ENCODE measurements at regions not wholly inside any gene's neighbourhood (a gene's known extent, or its start where the extent isn't known, plus 50 kb on each side); places are given as distances from the start of the nearest gene placed in this dataset.

DNA sequence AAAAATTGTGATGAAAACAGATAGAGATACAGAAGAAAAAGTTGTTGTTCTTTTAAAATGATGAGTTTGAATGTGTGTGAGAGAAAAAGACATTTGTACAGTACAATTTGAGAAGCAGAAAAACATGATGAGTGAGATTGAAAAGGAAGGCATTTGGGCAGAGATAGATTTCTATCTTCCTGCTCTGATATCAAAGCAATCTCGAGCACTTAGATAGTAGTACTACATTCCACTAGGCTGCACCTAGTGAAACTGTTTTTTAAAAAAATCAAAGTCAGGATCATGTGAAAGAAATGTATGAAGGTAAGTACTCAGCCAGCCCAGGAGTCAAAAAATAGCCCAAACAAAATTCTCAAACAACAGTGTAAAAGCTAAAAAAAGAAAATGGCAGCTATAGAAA lies 104.1 kb upstream of the UBE2E2 start:
- TF ChIP-seq SIN3A (IDR thresholded peaks at IDR 0.05; ENCODE audit: low read depth), result no peak
- TF ChIP-seq, protein P1, sequence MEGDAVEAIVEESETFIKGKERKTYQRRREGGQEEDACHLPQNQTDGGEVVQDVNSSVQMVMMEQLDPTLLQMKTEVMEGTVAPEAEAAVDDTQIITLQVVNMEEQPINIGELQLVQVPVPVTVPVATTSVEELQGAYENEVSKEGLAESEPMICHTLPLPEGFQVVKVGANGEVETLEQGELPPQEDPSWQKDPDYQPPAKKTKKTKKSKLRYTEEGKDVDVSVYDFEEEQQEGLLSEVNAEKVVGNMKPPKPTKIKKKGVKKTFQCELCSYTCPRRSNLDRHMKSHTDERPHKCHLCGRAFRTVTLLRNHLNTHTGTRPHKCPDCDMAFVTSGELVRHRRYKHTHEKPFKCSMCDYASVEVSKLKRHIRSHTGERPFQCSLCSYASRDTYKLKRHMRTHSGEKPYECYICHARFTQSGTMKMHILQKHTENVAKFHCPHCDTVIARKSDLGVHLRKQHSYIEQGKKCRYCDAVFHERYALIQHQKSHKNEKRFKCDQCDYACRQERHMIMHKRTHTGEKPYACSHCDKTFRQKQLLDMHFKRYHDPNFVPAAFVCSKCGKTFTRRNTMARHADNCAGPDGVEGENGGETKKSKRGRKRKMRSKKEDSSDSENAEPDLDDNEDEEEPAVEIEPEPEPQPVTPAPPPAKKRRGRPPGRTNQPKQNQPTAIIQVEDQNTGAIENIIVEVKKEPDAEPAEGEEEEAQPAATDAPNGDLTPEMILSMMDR (IDR thresholded peaks at IDR 0.05 in 2 of 3, conservative IDR thresholded peaks at IDR 0.05 in 1 of 3; ENCODE audit: borderline replicate concordance in 1 of 3, insufficient read depth in 1 of 3, low read depth in 2 of 3, low read length in 2 of 3), result no peak
